Heart left ventricle (tissue), 16 donors: ENCODE measurements at regions not wholly inside any gene's neighbourhood (a gene's known extent, or its start where the extent isn't known, plus 50 kb on each side); places are given as distances from the start of the nearest gene placed in this dataset.

Experiments
- ATAC-seq, 4 donors: fragments of 200-7000 bp; cut with Tn5 transposase; one replicate each; pipeline ENCODE4 v1.9.1; 2020 to 2022; ENCODE audit warnings: moderate library complexity in 4 of 4, mild to moderate bottlenecking in 3 of 4, moderate number of reproducible peaks in 1 of 4
- DNase-seq, 5 donors: peaks; one replicate each; pipeline ENCODE4 v3.0.0-alpha.2; 2020
- H3K27ac ChIP-seq, 12 donors: fragments of 200-600 bp; sonication (generic) in 4 of 12; one replicate each; pipeline versions ENCODE4 v1.5.0 to v1.8.0; 2016 to 2022; ENCODE audit warnings: mild to moderate bottlenecking in 2 of 12
- H3K27me3 ChIP-seq, 9 donors: fragments of 200-600 bp; sonication (generic) in 2 of 9; one replicate each; pipeline versions ENCODE4 v1.5.1 to v1.8.0; 2016 to 2022; ENCODE audit warnings: mild to moderate bottlenecking in 3 of 9
- H3K36me3 ChIP-seq, 9 donors: fragments of 200-600 bp; sonication (generic) in 2 of 9; one replicate each; pipeline versions ENCODE4 v1.5.0 to v1.8.0; 2018 to 2022; ENCODE audit warnings: mild to moderate bottlenecking in 2 of 9
- H3K4me1 ChIP-seq, 12 donors: fragments of 200-600 bp; sonication (generic) in 4 of 12; one replicate each; pipeline versions ENCODE4 v1.5.0 to v1.8.0; 2016 to 2022; ENCODE audit warnings: mild to moderate bottlenecking in 3 of 12
- H3K4me3 ChIP-seq, 12 donors: fragments of 200-600 bp; sonication (generic) in 4 of 12; one replicate each; pipeline versions ENCODE4 v1.5.0 to v1.8.0; 2017 to 2022; ENCODE audit warnings: mild to moderate bottlenecking in 9 of 12, moderate library complexity in 4 of 12
- H3K9me3 ChIP-seq, 12 donors: fragments of 200-600 bp; sonication (generic) in 4 of 12; one replicate each; pipeline versions ENCODE4 v1.5.0 to v1.8.0; 2016 to 2022; ENCODE audit warnings: mild to moderate bottlenecking in 1 of 12
- CTCF ChIP-seq, 12 donors: fragments of 200-600 bp; sonication (generic) in 4 of 12; IDR thresholded peaks; one replicate each; pipeline versions ENCODE4 v1.5.0 to v1.8.0; 2018 to 2022; ENCODE audit warnings: antibody characterized with exemption in 12 of 12, mild to moderate bottlenecking in 5 of 12
- POLR2A ChIP-seq, 2 donors: fragments of 450-650 bp; IDR thresholded peaks; one replicate each; pipeline ENCODE4 v1.6.1; 2017; ENCODE audit warnings: antibody characterized with exemption in 2 of 2, mild to moderate bottlenecking in 2 of 2, moderate library complexity in 2 of 2
- WGBS, 4 donors: extraction: QIAGEN DNeasy Blood & Tissue Kit in 2 of 4; methylation state at CpG; one replicate each; pipeline versions ENCODE4 v1.1.5 to v1.1.7; 2013 to 2018; 5-methylcytosine and 5-hydroxymethylcytosine counted together
- intact Hi-C, 10 donors: fragments of 100-400 bp; cut with DNase I; formaldehyde crosslinking; loops; one replicate each; pipeline versions ENCODE4 v1.11.1 to v1.14.2; 2022
- donor health status: ischemic (EF 13 %, LVEDD 7.1; RV severe dilation, severe dysfunction).
- donor health status: healthy with polysubstance abuse.
- donor health status: DM: no; HTN: yes; CAD: no.
- donor health status: DM: no; HTN: no; CAD: no.
- donor health status: ischemic (EF 25% LVEDD 6.9; RV normal size, moderate dysfunction).
- donor health status: ischemic (EF 25% LVEDD 5.7; RV mildly dilated, moderate dysfunction).
- donor health status: healthy.
- donor health status: DM: yes; HTN: yes; CAD: no.
- donor health status: ischemic (EF 35%, LVEDD 5.7; RV mildly dilated, moderate dysfunction).
- donor health status: nonischemic (EF 11% LVEDD 7.7; RV severe dilation, severe dysfunction).
- donor health status: DM: yes; HTN: yes; CAD: no.
- donor health status: PGD.
- donor health status: ischemic (EF 29% LVEDD 5.4; RV normal size, mild dysfunction).
- donor health status: nonischemic (EF 23%, LVEDD 6.1; RV moderate dilation, normal function).

DNA sequence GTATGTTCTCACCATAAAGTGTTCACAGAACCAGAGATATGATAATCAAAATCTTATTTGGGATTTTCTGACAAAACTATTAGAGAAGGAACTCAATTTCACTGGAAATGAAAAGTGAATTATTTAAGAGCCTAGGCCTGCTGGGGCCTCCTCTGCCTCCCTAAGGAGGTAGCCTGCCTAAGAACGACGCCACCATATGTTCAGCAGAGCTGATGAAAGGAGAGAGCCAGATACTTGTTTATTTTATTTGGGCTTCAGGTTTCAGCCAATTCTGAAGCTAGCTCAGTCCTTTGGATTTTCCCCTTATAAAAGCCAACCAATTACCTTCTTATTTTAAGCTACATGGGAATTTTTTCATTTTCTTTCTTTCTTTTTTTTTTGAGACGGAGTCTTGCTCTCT, 433.1 kb upstream of the MAP2 start:
- H3K36me3 ChIP-seq, result no peaks in the 10 kb centered on the region
- H3K27me3 ChIP-seq, result no peaks in the 10 kb centered on the region
- no peaks in the 10 kb centered on the region for H3K4me1 ChIP-seq
- no peak overlapping the region for H3K27ac ChIP-seq
- peaks cover 0 to 9% (median 0%) of the 10 kb centered on the region in 12 donors for H3K9me3 ChIP-seq
- no peak overlapping the region for H3K4me3 ChIP-seq
- TF ChIP-seq POLR2A (IDR thresholded peaks at IDR 0.05) (no peak), CTCF (IDR thresholded peaks at IDR 0.05) (no peak)
- WGBS, 4 donors, result 76 to 84% (median 80%) methylated on average over 3 of the region's 3 CpGs
- ATAC-seq (no peak), DNase-seq (no peak)
- intact Hi-C loops, result no loop called here

DNA sequence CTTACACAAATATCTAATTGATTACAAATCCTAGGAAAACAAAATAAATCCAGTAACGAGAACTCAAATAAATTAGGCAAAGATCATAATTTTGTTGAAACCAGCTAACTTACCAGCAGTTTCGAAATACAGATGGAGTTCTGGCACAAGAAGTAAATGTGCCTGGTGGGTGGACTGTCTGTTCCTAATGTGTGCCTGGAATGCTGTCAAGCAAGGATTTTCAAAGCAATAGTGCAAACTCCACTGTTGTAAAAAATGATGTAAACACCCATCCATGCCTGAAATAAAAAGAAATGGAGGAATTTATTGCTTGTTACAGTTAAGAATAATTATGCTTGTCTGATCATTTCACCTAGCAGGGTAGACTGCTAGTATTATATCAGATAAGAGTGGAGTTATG, 423.9 kb upstream of the MAP2 start:
- ATAC-seq (no peak), DNase-seq (no peak)
- Histone ChIP-seq H3K4me3 (no peak overlapping the region), H3K27ac (no peak overlapping the region), H3K9me3 (no peaks in the 10 kb centered on the region), H3K27me3 (no peaks in the 10 kb centered on the region), H3K4me1 (no peaks in the 10 kb centered on the region), H3K36me3 (no peaks in the 10 kb centered on the region)
- WGBS, 4 donors, result 38 to 80% (median 58%) methylated on average over 2 of the region's 2 CpGs
- TF ChIP-seq POLR2A (IDR thresholded peaks at IDR 0.05), result no peak
- no peak for TF ChIP-seq CTCF (IDR thresholded peaks at IDR 0.05)
- intact Hi-C loops, result no loop called here

DNA sequence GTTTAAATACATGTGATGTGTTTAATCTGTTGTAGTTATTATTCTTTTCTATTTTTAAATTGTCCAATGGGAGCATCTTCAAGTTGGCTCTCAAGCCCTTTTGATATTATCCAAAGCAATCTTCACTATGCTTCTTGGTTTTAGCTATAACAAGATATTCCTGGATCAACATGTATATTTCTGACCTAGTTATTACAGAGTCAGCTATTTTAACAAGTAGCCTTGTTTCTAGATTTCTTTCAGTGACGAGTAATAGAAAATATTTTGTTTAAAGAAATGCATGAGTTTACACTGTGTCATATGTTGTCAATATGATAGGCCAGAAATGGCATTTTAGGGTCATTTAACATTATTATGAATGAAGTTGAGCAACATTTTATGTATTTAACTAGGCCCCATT, 421.8 kb upstream of the MAP2 start:
- Histone ChIP-seq H3K36me3 (no peaks in the 10 kb centered on the region), H3K4me1 (no peaks in the 10 kb centered on the region), H3K27ac (no peak overlapping the region), H3K4me3 (no peak overlapping the region), H3K9me3 (peaks cover 0 to 17% (median 6%) of the 10 kb centered on the region in 12 donors), H3K27me3 (no peaks in the 10 kb centered on the region)
- whole genome bisulfite sequencing, 4 donors, result 72 to 81% (median 77%) methylated on average over 1 of the region's 1 CpG
- DNase-seq, result no peak
- intact Hi-C loops, result no loop called here
- TF ChIP-seq POLR2A (IDR thresholded peaks at IDR 0.05), result no peak
- TF ChIP-seq CTCF (IDR thresholded peaks at IDR 0.05), result no peak
- no peak for ATAC-seq

- Histone ChIP-seq H3K36me3 (no peaks in the 10 kb centered on the region), H3K9me3 (peaks cover 0 to 20% (median 8%) of the 10 kb centered on the region in 12 donors), H3K4me1 (no peaks in the 10 kb centered on the region), H3K27me3 (no peaks in the 10 kb centered on the region), H3K27ac (no peak overlapping the region), H3K4me3 (no peak overlapping the region)
- TF ChIP-seq POLR2A (IDR thresholded peaks at IDR 0.05) (no peak), CTCF (IDR thresholded peaks at IDR 0.05) (no peak)
- intact Hi-C loops, result no loop called here
- ATAC-seq (no peak), DNase-seq (no peak)
- WGBS, 4 donors, result 81 to 89% (median 87%) methylated on average over 1 of the region's 1 CpG
These were observed 418.5 kb upstream of the MAP2 start for GRCh38 chr2:209005371-209005770.
